Calu3 (cell line): ENCODE measurements at regions not wholly inside any gene's neighbourhood (a gene's known extent, or its start where the extent isn't known, plus 50 kb on each side); places are given as distances from the start of the nearest gene placed in this dataset.

ENCODE experiments used
- BruUV-seq: library from RNA; stranded (reverse); fragments of 400-500 nt; replicated peaks from 2 replicates; lab custom pipeline; 2021; lab: Mats Ljungman, UMichigan
- CTCF ChIA-PET: fragments of 300-600 bp; sonication (Branson Sonifier 250); formaldehyde crosslinking; loops from one replicate; lab custom pipeline; 2022; ENCODE audit warnings: antibody characterized with exemption; lab: Charles Lee
- DNase-seq: peaks from one replicate; pipeline ENCODE4 v3.0.0; 2022
- H3K27ac Mint-ChIP-seq: one replicate; pipeline ENCODE4 v1.8.0; 2022; ENCODE audit warnings: mixed read lengths; ENCODE audit not compliant: unreplicated experiment
- H3K27me3 Mint-ChIP-seq: one replicate; pipeline ENCODE4 v1.8.0; 2022; ENCODE audit warnings: mixed read lengths; ENCODE audit not compliant: unreplicated experiment
- H3K36me3 Mint-ChIP-seq: one replicate; pipeline ENCODE4 v1.8.0; 2022; ENCODE audit warnings: mild to moderate bottlenecking, moderate library complexity, mixed read lengths; ENCODE audit not compliant: insufficient read depth, unreplicated experiment
- H3K4me1 Mint-ChIP-seq: one replicate; pipeline ENCODE4 v1.8.0; 2022; ENCODE audit warnings: mild to moderate bottlenecking, low read depth, mixed read lengths; ENCODE audit not compliant: unreplicated experiment
- H3K4me3 Mint-ChIP-seq: one replicate; pipeline ENCODE4 v1.8.0; 2022; ENCODE audit warnings: mild to moderate bottlenecking, low read depth, moderate library complexity, mixed read lengths; ENCODE audit not compliant: unreplicated experiment
- H3K9me3 Mint-ChIP-seq: one replicate; pipeline ENCODE4 v1.8.0; 2022; ENCODE audit warnings: low read depth, mixed read lengths; ENCODE audit not compliant: unreplicated experiment
- intact Hi-C: fragments of 100-400 bp; cut with micrococcal nuclease; formaldehyde crosslinking; loops from one replicate; pipeline ENCODE4 v1.10.0; 2022; ENCODE audit not compliant: unreplicated experiment
- TF ChIP-seq, protein P1 (sequence below): fragments of 200-600 bp; IDR thresholded peaks from one replicate; pipeline ENCODE4 v1.8.0; 2022; ENCODE audit warnings: antibody characterized with exemption; ENCODE audit not compliant: unreplicated experiment

DNA sequence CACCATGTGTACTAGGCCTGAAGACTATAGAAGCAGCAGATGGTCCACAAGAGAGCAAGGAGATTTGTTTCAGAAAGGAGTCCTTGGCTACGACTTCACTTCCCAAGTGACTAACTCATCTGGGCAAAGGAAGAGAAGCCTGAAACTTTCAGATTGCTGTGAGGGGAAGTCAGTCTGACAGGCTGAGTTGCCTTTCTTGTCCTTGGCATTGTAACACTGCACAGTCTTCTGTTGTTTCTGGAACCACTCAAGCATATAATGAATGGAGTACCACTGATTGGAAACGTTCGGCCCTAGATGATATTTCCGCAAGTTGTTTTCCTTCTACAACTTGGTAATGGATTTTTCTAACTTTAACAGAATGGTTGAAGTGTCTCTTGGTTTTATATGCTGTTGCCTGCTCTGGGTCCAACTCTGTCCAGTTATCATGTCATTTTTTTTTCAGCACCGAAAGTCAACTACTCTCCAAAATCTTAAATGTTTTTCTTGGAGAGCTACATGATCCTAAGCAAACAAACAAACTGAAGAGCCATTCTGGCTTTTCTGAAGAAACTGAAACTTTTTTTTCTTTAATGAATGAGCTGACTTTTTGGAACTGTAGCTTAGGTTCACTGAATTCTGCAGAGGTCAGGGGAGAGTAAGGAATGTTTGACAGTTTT lies 685.7 kb downstream of the MECOM start:
- H3K4me3 Mint-ChIP-seq: no peak overlapping the region
- BruUV-seq: no TSS peak

DNA sequence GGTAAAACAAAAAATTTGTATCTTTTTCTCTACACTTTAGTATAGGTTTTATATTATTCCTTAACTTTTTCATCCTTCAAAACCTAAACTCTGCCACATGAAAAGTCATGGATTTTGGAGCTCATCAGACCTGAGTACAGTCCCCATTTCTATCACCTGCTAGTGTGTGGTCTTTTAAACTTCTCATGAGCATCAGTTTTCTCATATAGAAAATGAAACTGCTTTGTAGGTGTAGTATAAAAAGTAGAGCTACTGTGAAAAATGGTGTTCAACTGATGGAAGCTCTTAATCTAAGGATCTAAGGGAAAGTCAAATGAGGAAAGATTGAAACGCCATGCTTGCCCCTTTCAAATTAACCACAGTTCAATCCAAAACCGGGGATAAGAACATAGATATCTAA lies 686.5 kb downstream of the MECOM start:
- Mint-ChIP-seq H3K36me3 (no peaks in the 10 kb centered on the region), H3K4me3 (no peak overlapping the region), H3K27ac (no peak overlapping the region), H3K27me3 (no peaks in the 10 kb centered on the region), H3K4me1 (no peaks in the 10 kb centered on the region), H3K9me3 (no peaks in the 10 kb centered on the region)
- DNase-seq: no peak
- TF ChIP-seq, protein P1, sequence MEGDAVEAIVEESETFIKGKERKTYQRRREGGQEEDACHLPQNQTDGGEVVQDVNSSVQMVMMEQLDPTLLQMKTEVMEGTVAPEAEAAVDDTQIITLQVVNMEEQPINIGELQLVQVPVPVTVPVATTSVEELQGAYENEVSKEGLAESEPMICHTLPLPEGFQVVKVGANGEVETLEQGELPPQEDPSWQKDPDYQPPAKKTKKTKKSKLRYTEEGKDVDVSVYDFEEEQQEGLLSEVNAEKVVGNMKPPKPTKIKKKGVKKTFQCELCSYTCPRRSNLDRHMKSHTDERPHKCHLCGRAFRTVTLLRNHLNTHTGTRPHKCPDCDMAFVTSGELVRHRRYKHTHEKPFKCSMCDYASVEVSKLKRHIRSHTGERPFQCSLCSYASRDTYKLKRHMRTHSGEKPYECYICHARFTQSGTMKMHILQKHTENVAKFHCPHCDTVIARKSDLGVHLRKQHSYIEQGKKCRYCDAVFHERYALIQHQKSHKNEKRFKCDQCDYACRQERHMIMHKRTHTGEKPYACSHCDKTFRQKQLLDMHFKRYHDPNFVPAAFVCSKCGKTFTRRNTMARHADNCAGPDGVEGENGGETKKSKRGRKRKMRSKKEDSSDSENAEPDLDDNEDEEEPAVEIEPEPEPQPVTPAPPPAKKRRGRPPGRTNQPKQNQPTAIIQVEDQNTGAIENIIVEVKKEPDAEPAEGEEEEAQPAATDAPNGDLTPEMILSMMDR: no peak
- no TSS peak for BruUV-seq
- intact Hi-C loops: no loop called here
- CTCF ChIA-PET: interaction anchor here (1.0 kb wide), 1 partner anchor 26 kb away, joined by 3 read pairs; no protein-coding TSS in a partner anchor

More for the DNA sequence above, 685.7 kb downstream of the MECOM start:
- DNase-seq: no peak
- intact Hi-C loops: no loop called here
- Mint-ChIP-seq H3K4me1 (no peaks in the 10 kb centered on the region), H3K27me3 (no peaks in the 10 kb centered on the region), H3K27ac (no peak overlapping the region), H3K9me3 (no peaks in the 10 kb centered on the region), H3K36me3 (no peaks in the 10 kb centered on the region)
- CTCF ChIA-PET: interaction anchor here (0.6 to 1.0 kb wide), 2 partner anchors 26 to 64 kb away, joined by 3 to 4 read pairs; no protein-coding TSS in a partner anchor
- TF ChIP-seq, protein P1: no peak

DNA sequence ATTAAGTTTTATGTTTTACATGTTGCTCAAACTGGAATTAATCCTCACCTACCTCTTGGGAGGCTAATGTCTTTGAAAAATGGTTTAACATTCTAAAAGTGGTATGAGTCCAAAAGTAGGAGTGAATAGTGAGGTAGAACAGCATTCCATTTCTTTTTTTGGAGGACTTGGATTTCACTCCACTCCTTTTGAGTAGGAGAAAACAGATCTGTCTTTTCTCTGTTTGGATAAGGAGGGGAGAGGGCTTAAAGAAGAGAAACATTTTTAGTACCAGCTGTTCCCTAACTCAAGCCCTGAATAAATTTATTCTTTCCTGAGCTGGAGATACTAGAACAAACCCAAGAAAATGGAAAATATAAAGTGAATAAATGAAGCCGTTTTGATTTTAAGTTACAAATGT lies 687.9 kb downstream of the MECOM start:
- no TSS peak for BruUV-seq
- no peaks in the 10 kb centered on the region for H3K27me3 Mint-ChIP-seq
- H3K4me3 Mint-ChIP-seq: no peak overlapping the region
- H3K36me3 Mint-ChIP-seq: no peaks in the 10 kb centered on the region
- H3K9me3 Mint-ChIP-seq: no peaks in the 10 kb centered on the region
- CTCF ChIA-PET: no interaction called here
- no peak overlapping the region for H3K27ac Mint-ChIP-seq
- TF ChIP-seq, protein P1: no peak
- intact Hi-C loops: no loop called here
- H3K4me1 Mint-ChIP-seq: no peaks in the 10 kb centered on the region
- DNase-seq: no peak

DNA sequence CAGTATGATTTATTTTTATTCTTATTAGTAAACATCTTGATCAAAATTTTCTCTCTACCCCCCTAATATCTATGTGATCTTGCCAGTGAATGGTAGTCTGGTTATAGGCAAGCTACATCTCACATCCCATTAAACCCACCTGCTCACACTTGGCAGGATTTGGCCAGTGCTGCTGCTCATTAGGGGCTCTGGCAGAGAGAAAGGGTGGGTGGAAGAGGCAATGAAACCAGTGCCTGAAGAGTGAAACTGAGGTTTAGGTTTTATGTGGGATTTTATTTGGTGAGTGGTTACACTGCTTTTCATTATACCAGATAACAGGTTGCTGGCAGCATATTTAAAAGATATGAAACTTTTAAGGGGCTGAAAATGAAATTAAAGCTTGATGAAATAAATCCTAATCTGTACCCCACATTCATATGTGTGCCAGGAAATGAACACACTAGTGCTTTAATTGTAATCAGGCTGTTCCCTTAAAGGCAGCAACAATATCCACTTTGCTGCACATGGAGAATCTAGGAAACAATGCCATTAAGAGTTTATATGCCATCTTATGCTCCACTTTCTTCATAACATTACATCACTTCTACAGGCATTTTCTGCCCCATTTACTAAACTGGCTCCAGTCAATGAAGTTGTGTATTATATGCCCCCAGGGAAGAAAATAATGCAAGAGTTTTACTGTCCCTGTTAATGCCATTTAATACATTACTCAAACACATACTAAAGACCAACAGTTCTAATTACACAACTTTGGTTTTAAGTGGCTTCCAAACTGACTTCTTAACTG lies 688.7 kb downstream of the MECOM start:
- intact Hi-C loops: no loop called here
- H3K4me1 Mint-ChIP-seq: no peaks in the 10 kb centered on the region
- H3K36me3 Mint-ChIP-seq: no peaks in the 10 kb centered on the region
- H3K9me3 Mint-ChIP-seq: no peaks in the 10 kb centered on the region
- CTCF ChIA-PET: interaction anchor here (0.8 kb wide), 1 partner anchor 87 kb away, joined by 3 read pairs; no protein-coding TSS in a partner anchor
- TF ChIP-seq, protein P1: no peak
- no peaks in the 10 kb centered on the region for H3K27me3 Mint-ChIP-seq
- BruUV-seq: no TSS peak
- no peak overlapping the region for H3K4me3 Mint-ChIP-seq
- H3K27ac Mint-ChIP-seq: no peak overlapping the region
- DNase-seq: no peak
